H1 (cell line): ENCODE measurements at regions not wholly inside any gene's neighbourhood (a gene's known extent, or its start where the extent isn't known, plus 50 kb on each side); places are given as distances from the start of the nearest gene placed in this dataset.
A peak's percentile ranks its signal among the peaks of the same experiment; 100 is the strongest.

Experiments used
- CTCF ChIA-PET: fragments of 300-600 bp; sonication (Branson Sonifier 250); formaldehyde crosslinking; loops from one replicate; lab custom pipeline; 2021; ENCODE audit not compliant: partially characterized antibody; lab: Charles Lee
- POLR2A ChIA-PET: fragments of 300-600 bp; sonication (Branson Sonifier 250); formaldehyde crosslinking; loops from one replicate; lab custom pipeline; 2021; ENCODE audit warnings: inconsistent platforms; ENCODE audit not compliant: partially characterized antibody; lab: Charles Lee
- DNase-seq, 2 experiments: peaks; one replicate each; pipeline versions ENCODE4 v3.0.0 to v3.0.0-alpha.2; 2010 to 2022; ENCODE audit warnings: low spot score in 2 of 2, low read depth in 1 of 2, mixed read lengths in 1 of 2
- FAIRE-seq: peaks from 2 replicates; lab custom pipeline; 2011; peaks lifted over from hg19 to GRCh38; lab: Jason Lieb, UNC
- H2AFZ ChIP-seq: 2 replicates; pipeline ENCODE4 v1.8.1; 2012; ENCODE audit warnings: low read length, inconsistent platforms
- H2AK5ac ChIP-seq: 2 replicates; pipeline ENCODE4 v1.6.1; 2013; ENCODE audit warnings: low read depth, low read length
- H2BK120ac ChIP-seq: replicated peaks from 2 replicates; pipeline ENCODE3; 2013; ENCODE audit warnings: low read depth, low read length, inconsistent platforms
- H2BK12ac ChIP-seq: 2 replicates; pipeline ENCODE4 v1.6.1; 2013; ENCODE audit warnings: low read depth, low read length
- H2BK15ac ChIP-seq: 2 replicates; pipeline ENCODE4 v1.6.1; 2013; ENCODE audit warnings: low read length
- H2BK20ac ChIP-seq: 2 replicates; pipeline ENCODE4 v1.6.1; 2013; ENCODE audit warnings: low read length
- H2BK5ac ChIP-seq: 2 replicates; pipeline ENCODE4 v1.6.1; 2013; ENCODE audit warnings: low read depth, low read length
- H3K14ac ChIP-seq: 2 replicates; pipeline ENCODE4 v1.6.1; 2013; ENCODE audit warnings: inconsistent platforms; ENCODE audit not compliant: insufficient read length
- H3K18ac ChIP-seq: 2 replicates; pipeline ENCODE4 v1.6.1; 2013; ENCODE audit warnings: low read length; ENCODE audit errors: extremely low read depth
- H3K23ac ChIP-seq: 2 replicates; pipeline ENCODE4 v1.6.1; 2013; ENCODE audit warnings: inconsistent platforms; ENCODE audit not compliant: insufficient read length
- H3K23me2 ChIP-seq: 2 replicates; pipeline ENCODE4 v1.6.1; 2013; ENCODE audit warnings: low read depth, low read length
- H3K27ac ChIP-seq: 2 replicates; pipeline ENCODE4 v1.6.1; 2011; ENCODE audit warnings: low read depth, low read length, inconsistent platforms
- H3K27me3 ChIP-seq, 4 experiments: replicated peaks in 1 of 4; 1 replicate in 1 of 4; 2 replicates in 3 of 4; pipeline versions ENCODE4 v1.6.1 to v1.8.1; 2011 to 2013; ENCODE audit warnings: low read length in 3 of 4, mild to moderate bottlenecking in 3 of 4, inconsistent platforms in 2 of 4, mixed read lengths in 2 of 4, moderate library complexity in 1 of 4; ENCODE audit not compliant: control insufficient read depth in 3 of 4, insufficient read depth in 3 of 4; ENCODE audit errors: extremely low read depth in 1 of 4
- H3K36me3 ChIP-seq, 4 experiments: 2 replicates each; pipeline versions ENCODE4 v1.6.1 to v1.8.1; 2011 to 2013; ENCODE audit warnings: mild to moderate bottlenecking in 4 of 4, low read length in 3 of 4, moderate library complexity in 2 of 4, control low read depth in 1 of 4, inconsistent platforms in 1 of 4; ENCODE audit not compliant: insufficient read depth in 4 of 4, control insufficient read depth in 2 of 4
- H3K4ac ChIP-seq: replicated peaks from 2 replicates; pipeline ENCODE3; 2013; ENCODE audit warnings: low read length, low read depth, mixed read lengths, inconsistent platforms; ENCODE audit not compliant: insufficient read length
- H3K4me1 ChIP-seq, 4 experiments: replicated peaks in 1 of 4; 1 replicate in 1 of 4; 2 replicates in 3 of 4; pipeline versions ENCODE4 v1.6.1 to v1.8.1; 2011 to 2013; ENCODE audit warnings: low read length in 3 of 4, inconsistent platforms in 2 of 4, mixed read lengths in 1 of 4; ENCODE audit not compliant: insufficient read depth in 4 of 4, control insufficient read depth in 3 of 4
- H3K4me2 ChIP-seq, 2 experiments: 2 replicates each; pipeline versions ENCODE4 v1.6.1 to v1.8.1; 2011 to 2013; ENCODE audit warnings: low read depth in 2 of 2, low read length in 2 of 2, control low read depth in 1 of 2, inconsistent platforms in 1 of 2, mild to moderate bottlenecking in 1 of 2; ENCODE audit not compliant: insufficient read depth in 1 of 2
- H3K4me3 ChIP-seq, 4 experiments: fragments of 200-600, 300-600 bp in 1 of 4; sonication (generic), shearing (Covaris generic), sonication (Bioruptor Twin) in 1 of 4; 2 replicates each; pipeline versions ENCODE4 v1.5.1 to v1.8.1; 2011 to 2016; ENCODE audit warnings: low read length in 4 of 4, low read depth in 3 of 4, control low read depth in 2 of 4, inconsistent platforms in 2 of 4, mild to moderate bottlenecking in 2 of 4, mixed read lengths in 1 of 4, moderate library complexity in 1 of 4; ENCODE audit not compliant: insufficient read depth in 2 of 4; ENCODE audit errors: extremely low read depth in 1 of 4
- H3K56ac ChIP-seq: replicated peaks from 2 replicates; pipeline ENCODE3; 2013; ENCODE audit warnings: low read depth, mild to moderate bottlenecking, mixed read lengths, low read length, inconsistent platforms; ENCODE audit not compliant: insufficient read length
- H3K79me1 ChIP-seq: 2 replicates; pipeline ENCODE4 v1.6.1; 2013; ENCODE audit warnings: low read depth, low read length, control low read depth
- H3K79me2 ChIP-seq, 2 experiments: 2 replicates each; pipeline versions ENCODE4 v1.6.1 to v1.8.1; 2012 to 2013; ENCODE audit warnings: low read length in 2 of 2, mild to moderate bottlenecking in 2 of 2, inconsistent platforms in 1 of 2; ENCODE audit not compliant: insufficient read depth in 2 of 2, control insufficient read depth in 1 of 2
- H3K9ac ChIP-seq, 4 experiments: replicated peaks in 1 of 4; 1 replicate in 1 of 4; 2 replicates in 3 of 4; pipeline versions ENCODE4 v1.6.1 to v1.8.1; 2011 to 2013; ENCODE audit warnings: low read depth in 3 of 4, low read length in 3 of 4, control low read depth in 2 of 4, mild to moderate bottlenecking in 2 of 4, moderate library complexity in 2 of 4, inconsistent platforms in 1 of 4; ENCODE audit errors: extremely low read depth in 1 of 4
- H3K9me3 ChIP-seq, 2 experiments: 2 replicates each; pipeline versions ENCODE4 v1.6.1 to v1.8.1; 2012 to 2013; ENCODE audit warnings: mild to moderate bottlenecking in 2 of 2, moderate library complexity in 2 of 2, control low read depth in 1 of 2, inconsistent platforms in 1 of 2, low read depth in 1 of 2, low read length in 1 of 2, mixed read lengths in 1 of 2; ENCODE audit not compliant: insufficient read depth in 2 of 2
- H4K20me1 ChIP-seq, 2 experiments: replicated peaks in 1 of 2; 2 replicates each; pipeline versions ENCODE3 to v1.8.1; 2011 to 2013; ENCODE audit warnings: inconsistent platforms in 2 of 2, low read length in 2 of 2, mild to moderate bottlenecking in 1 of 2; ENCODE audit not compliant: insufficient read depth in 2 of 2, control insufficient read depth in 1 of 2
- H4K5ac ChIP-seq: 2 replicates; pipeline ENCODE4 v1.6.1; 2013; ENCODE audit warnings: low read length, low read depth, mixed read lengths, inconsistent platforms; ENCODE audit not compliant: insufficient read length
- H4K8ac ChIP-seq: 2 replicates; pipeline ENCODE4 v1.8.0; 2013; ENCODE audit warnings: mild to moderate bottlenecking, moderate library complexity, low read length, inconsistent platforms; ENCODE audit not compliant: insufficient read depth; ENCODE audit errors: extremely low read depth
- H4K91ac ChIP-seq: replicated peaks from 2 replicates; pipeline ENCODE3; 2013; ENCODE audit warnings: low read length, mixed read lengths, inconsistent platforms; ENCODE audit not compliant: insufficient read length
- BACH1 ChIP-seq: IDR thresholded peaks from 2 replicates; pipeline ENCODE4 v1.6.1; 2012; ENCODE audit warnings: low read length, improper control_type of control experiment
- E2F6 ChIP-seq: IDR thresholded peaks from 2 replicates; pipeline ENCODE4 v1.6.1; 2012; ENCODE audit warnings: inconsistent platforms
- EZH2 ChIP-seq: fragments of 200-600 bp; sonication (generic); IDR thresholded peaks from 2 replicates; pipeline ENCODE4 v1.7.1; 2012; ENCODE audit warnings: low read depth, mild to moderate bottlenecking, moderate library complexity, low read length, inconsistent platforms; ENCODE audit not compliant: severe bottlenecking
- HDAC6 ChIP-seq: IDR thresholded peaks from one replicate; pipeline ENCODE4 v1.7.1; 2012; ENCODE audit warnings: low read depth, mild to moderate bottlenecking, inconsistent platforms, low read length, moderate library complexity
- JUN ChIP-seq: IDR thresholded peaks from 2 replicates; pipeline ENCODE4 v1.6.1; 2011; ENCODE audit warnings: low read depth, mild to moderate bottlenecking, improper control_type of control experiment, low read length
- JUND ChIP-seq: IDR thresholded peaks from 2 replicates; pipeline ENCODE4 v1.6.1; 2011; ENCODE audit warnings: mild to moderate bottlenecking, improper control_type of control experiment, low read length
- KDM5A ChIP-seq: fragments of 200-600 bp; IDR thresholded peaks from 2 replicates; pipeline ENCODE4 v1.7.1; 2012; ENCODE audit warnings: mild to moderate bottlenecking, low read length, inconsistent platforms, mixed read lengths
- NRF1 ChIP-seq: IDR thresholded peaks from 2 replicates; pipeline ENCODE4 v1.6.1; 2011; ENCODE audit warnings: mild to moderate bottlenecking, low read depth, low read length, improper control_type of control experiment
- POLR2AphosphoS5 ChIP-seq: IDR thresholded peaks from 2 replicates; pipeline ENCODE4 v1.6.1; 2011; ENCODE audit warnings: low read depth, low read length
- RFX5 ChIP-seq: IDR thresholded peaks from 2 replicates; pipeline ENCODE4 v1.6.1; 2011; ENCODE audit warnings: low read depth, low read length, improper control_type of control experiment, borderline replicate concordance
- SIN3A ChIP-seq, 2 experiments: IDR thresholded peaks in 1 of 2; conservative IDR thresholded peaks in 1 of 2; 2 replicates each; pipeline ENCODE4 v1.6.1; 2011 to 2012; ENCODE audit warnings: low read length in 2 of 2, improper control_type of control experiment in 1 of 2, low read depth in 1 of 2, mild to moderate bottlenecking in 1 of 2
- SP2 ChIP-seq: IDR thresholded peaks from 2 replicates; pipeline ENCODE4 v1.6.1; 2012; ENCODE audit warnings: mild to moderate bottlenecking, low read length, inconsistent platforms
- TBP ChIP-seq: IDR thresholded peaks from 2 replicates; pipeline ENCODE4 v1.6.1; 2011; ENCODE audit warnings: low read depth, low read length, improper control_type of control experiment
- TEAD4 ChIP-seq: IDR thresholded peaks from 2 replicates; pipeline ENCODE4 v1.6.1; 2012; ENCODE audit warnings: low read depth, low read length, inconsistent platforms, mixed read lengths
- YY1 ChIP-seq: IDR thresholded peaks from 2 replicates; pipeline ENCODE4 v1.6.1; 2011; ENCODE audit warnings: low read depth, mild to moderate bottlenecking, low read length
- WGBS, 2 experiments: shearing (Covaris generic) in 1 of 2; methylation state at CpG; one replicate each; pipeline versions ENCODE4 v1.1.6 to v1.1.7; 2013 to 2015; ENCODE audit warnings: low lambda C conversion rate in 2 of 2, mixed read lengths in 2 of 2, inconsistent platforms in 1 of 2, low coverage in 1 of 2, missing lambda C conversion rate in 1 of 2; ENCODE audit not compliant: insufficient replicate concordance in 2 of 2, insufficient coverage in 1 of 2, insufficient read length in 1 of 2; ENCODE audit errors: extremely low coverage in 1 of 2, missing lambda C conversion rate in 1 of 2; 5-methylcytosine and 5-hydroxymethylcytosine counted together

GRCh38 chr3:70607469-70607868 is 295.0 kb upstream of the MDFIC2 start:
- Histone ChIP-seq H3K36me3 (0 out of 8 replicates have a peak, but pooled peaks cover 0 to 4% (median 0%) of the 10 kb centered on the region in 4 experiments), H2BK15ac (no peak overlapping the region), H4K20me1 (no peaks in the 10 kb centered on the region), H3K79me1 (no peaks in the 10 kb centered on the region), H3K79me2 (no peaks in the 10 kb centered on the region), H4K8ac (no peak overlapping the region), H2BK20ac (no peak overlapping the region), H3K4me1 (no peaks in the 10 kb centered on the region), H3K18ac (no peak overlapping the region), H3K23me2 (no peaks in the 10 kb centered on the region), H3K56ac (no peak overlapping the region), H4K91ac (no peak overlapping the region), H2AFZ (peak overlapping the region; percentile 5; the same call in 1 of the 2 replicates), H3K4me3 (no peak overlapping the region), H3K14ac (no peak overlapping the region), H3K23ac (no peak overlapping the region), H3K27me3 (no peaks in the 10 kb centered on the region), H2AK5ac (no peak overlapping the region), H2BK12ac (no peak overlapping the region), H3K4ac (no peak overlapping the region), H3K4me2 (no peak overlapping the region), H3K27ac (no peak overlapping the region), H2BK5ac (no peak overlapping the region), H4K5ac (no peak overlapping the region), H3K9me3 (peaks cover 0 to 9% of the 10 kb centered on the region in 2 experiments; a peak in 1 of 4 replicates), H3K9ac (no peak overlapping the region), H2BK120ac (no peak overlapping the region)
- CTCF ChIA-PET, result no interaction called here
- WGBS, 2 experiments, result 90% methylated on average over 4 of the region's 4 CpGs; no CpG with 5 or more reads in 1 of the 2 experiments
- no peak for DNase-seq
- TF ChIP-seq NRF1, result no peak
- TF ChIP-seq JUN, result no peak
- no peak for TF ChIP-seq EZH2
- no peak for TF ChIP-seq TBP
- no peak for TF ChIP-seq TEAD4
- TF ChIP-seq HDAC6, result no peak
- no peak for TF ChIP-seq BACH1
- TF ChIP-seq KDM5A, result no peak
- TF ChIP-seq E2F6, result no peak
- no peak for TF ChIP-seq RFX5
- no peak for TF ChIP-seq POLR2AphosphoS5
- no peak for TF ChIP-seq YY1
- no peak for TF ChIP-seq JUND
- TF ChIP-seq SP2, result no peak
- TF ChIP-seq SIN3A (conservative IDR thresholded peaks at IDR 0.05 in 1 of 2, IDR thresholded peaks at IDR 0.05 in 1 of 2; ENCODE audit: low read depth in 1 of 2, low read length in 2 of 2), result no peak
- POLR2A ChIA-PET, result no interaction called here
- FAIRE-seq, result no peak
